Limb (tissue), 2 donors: ENCODE measurements at regions not wholly inside any gene's neighbourhood (a gene's known extent, or its start where the extent isn't known, plus 50 kb on each side); places are given as distances from the start of the nearest gene placed in this dataset.
A peak's percentile ranks its signal among the peaks of the same experiment; 100 is the strongest.
"Not testable (repeated sequence)": the region's sequence is repeated elsewhere in the genome, so short reads cannot be mapped to it uniquely, and the experiment has no call there.

ENCODE experiments used
- DNase-seq, 2 donors: peaks; one replicate each; pipeline ENCODE4 v3.0.0-alpha.2; 2016; ENCODE audit errors: extremely low spot score in 2 of 2

GRCh38 chr2:63695583-63695982 is 106.8 kb downstream of the MDH1 start:
- DNase-seq, result no peak

GRCh38 chr2:63696496-63696895 is 107.7 kb downstream of the MDH1 start:
- DNase-seq, result no peak

GRCh38 chr2:63697160-63697559 is 108.4 kb downstream of the MDH1 start:
- DNase-seq, result no peak

GRCh38 chr2:63698786-63699548 is 110.2 kb downstream of the MDH1 start:
- peak in 1 of 2 donors; percentile 43 for DNase-seq

GRCh38 chr2:63699549-63699839 is 110.7 kb downstream of the MDH1 start:
- DNase-seq, result no peak

- DNase-seq, result no peak
Measured at GRCh38 chr2:63700271-63700670, 111.5 kb downstream of the MDH1 start.

- DNase-seq, result no peak
Measured at GRCh38 chr2:63701406-63701805, 112.6 kb downstream of the MDH1 start.

- not testable (repeated sequence) for DNase-seq
Measured at GRCh38 chr2:63706084-63706483, 117.3 kb downstream of the MDH1 start.

- DNase-seq, result no peak
Measured at GRCh38 chr2:63710732-63711131, 122.0 kb downstream of the MDH1 start.

GRCh38 chr2:63712748-63713147 is 124.0 kb downstream of the MDH1 start:
- no peak for DNase-seq

- DNase-seq, result no peak
Measured at GRCh38 chr2:63716146-63716545, 125.5 kb upstream of the UGP2 start.

GRCh38 chr2:63719052-63719451 is 122.6 kb upstream of the UGP2 start:
- DNase-seq, result no peak

GRCh38 chr2:63721082-63721424 is 120.6 kb upstream of the UGP2 start:
- DNase-seq, result no peak

GRCh38 chr2:63722284-63722683 is 119.4 kb upstream of the UGP2 start:
- not testable (repeated sequence) for DNase-seq

- DNase-seq, result no peak
Measured at GRCh38 chr2:63723709-63724108, 118.0 kb upstream of the UGP2 start.

GRCh38 chr2:63725212-63725611 is 116.5 kb upstream of the UGP2 start:
- not testable (repeated sequence) for DNase-seq

GRCh38 chr2:63729362-63729761 is 112.3 kb upstream of the UGP2 start:
- DNase-seq, result no peak

GRCh38 chr2:63729831-63730230 is 111.9 kb upstream of the UGP2 start:
- DNase-seq, result no peak

GRCh38 chr2:63734510-63734909 is 107.2 kb upstream of the UGP2 start:
- no peak for DNase-seq

GRCh38 chr2:63735263-63735662 is 106.4 kb upstream of the UGP2 start:
- DNase-seq, result no peak

- DNase-seq, result no peak
Measured at GRCh38 chr2:63735931-63736330, 105.8 kb upstream of the UGP2 start.

- DNase-seq, result peak in 1 of 2 donors; percentile 54
Measured at GRCh38 chr2:63736354-63736753, 105.3 kb upstream of the UGP2 start.

GRCh38 chr2:63737081-63737751 is 104.5 kb upstream of the UGP2 start:
- DNase-seq, result no peak
